Panc1 (cell line): ENCODE measurements at regions not wholly inside any gene's neighbourhood (a gene's known extent, or its start where the extent isn't known, plus 50 kb on each side); places are given as distances from the start of the nearest gene placed in this dataset.

Source experiments
- ATAC-seq: fragments of 200-7000 bp; cut with Tn5 transposase; 2 replicates; pipeline ENCODE4 v1.9.1; 2020; ENCODE audit warnings: mild to moderate bottlenecking, moderate library complexity
- BruUV-seq: library from RNA; stranded (reverse); fragments of 400-500 nt; replicated peaks from 2 replicates; lab custom pipeline; 2021; lab: Mats Ljungman, UMichigan
- CTCF ChIA-PET: fragments of 300-600 bp; sonication (Branson Sonifier 250); formaldehyde crosslinking; loops from one replicate; lab custom pipeline; 2022; ENCODE audit warnings: antibody characterized with exemption; lab: Charles Lee
- POLR2A ChIA-PET: fragments of 300-600 bp; sonication (Branson Sonifier 250); formaldehyde crosslinking; loops from one replicate; lab custom pipeline; 2022; ENCODE audit warnings: antibody characterized with exemption; lab: Charles Lee
- DNase-seq: peaks from one replicate; pipeline ENCODE4 v3.0.0-alpha.2; 2010; ENCODE audit warnings: low read depth, low spot score
- H3K27ac ChIP-seq: 2 replicates; pipeline ENCODE4 v1.5.1; 2011; ENCODE audit warnings: mild to moderate bottlenecking, low read length, inconsistent platforms
- H3K27me3 ChIP-seq: fragments of 200-500 bp; sonication (Bioruptor generic); 2 replicates; pipeline ENCODE4 v1.6.0; 2014; ENCODE audit warnings: low read length, inconsistent platforms; ENCODE audit not compliant: control insufficient read depth, insufficient read depth
- H3K36me3 ChIP-seq: fragments of 200-500 bp; sonication (Bioruptor generic); 2 replicates; pipeline ENCODE4 v1.5.1; 2014; ENCODE audit warnings: inconsistent platforms, mild to moderate bottlenecking, low read length, moderate library complexity; ENCODE audit not compliant: control insufficient read depth, insufficient read depth
- H3K4me1 ChIP-seq: 2 replicates; pipeline ENCODE4 v1.5.1; 2011; ENCODE audit warnings: inconsistent platforms, mild to moderate bottlenecking, low read length, moderate library complexity; ENCODE audit not compliant: control insufficient read depth, insufficient read depth
- H3K4me3 ChIP-seq, 2 experiments: 2 replicates each; pipeline ENCODE4 v1.5.1; 2011 to 2012; ENCODE audit warnings: low read depth in 2 of 2, low read length in 2 of 2, mild to moderate bottlenecking in 2 of 2, inconsistent platforms in 1 of 2, moderate library complexity in 1 of 2
- H3K9me3 ChIP-seq: fragments of 200-500 bp; sonication (Bioruptor generic); 2 replicates; pipeline ENCODE4 v1.5.1; 2014; ENCODE audit warnings: low read depth, mild to moderate bottlenecking, inconsistent platforms, low read length, moderate library complexity; ENCODE audit not compliant: control insufficient read depth, insufficient read depth
- POLR2AphosphoS5 ChIP-seq: IDR thresholded peaks from 2 replicates; pipeline ENCODE4 v1.6.1; 2012; ENCODE audit warnings: mild to moderate bottlenecking, low read depth, low read length, moderate library complexity
- SIN3A ChIP-seq: IDR thresholded peaks from 2 replicates; pipeline ENCODE4 v1.6.1; 2012; ENCODE audit warnings: low read depth, mild to moderate bottlenecking, low read length, moderate library complexity, borderline replicate concordance; ENCODE audit not compliant: insufficient read depth
- TCF7L2 ChIP-seq: IDR thresholded peaks from 2 replicates; pipeline ENCODE4 v1.6.1; 2011; ENCODE audit warnings: mild to moderate bottlenecking, low read depth, low read length, inconsistent platforms
- in situ Hi-C: cut with HindIII; loops from 2 replicates; pipeline ENCODE4 v1.10.0; 2016; ENCODE audit warnings: low sequenced_read_pairs, low pct_unique_long_range_greater_than_20kb
- intact Hi-C: fragments of 100-400 bp; cut with micrococcal nuclease; formaldehyde crosslinking; loops from one replicate; pipeline ENCODE4 v1.10.0; 2022; ENCODE audit not compliant: unreplicated experiment
- TF ChIP-seq, protein P1 (sequence below), 2 experiments: IDR thresholded peaks; 2 replicates each; pipeline ENCODE4 v1.6.1; 2011 to 2012; ENCODE audit warnings: low read depth in 2 of 2, control low read depth in 1 of 2, low read length in 1 of 2, mild to moderate bottlenecking in 1 of 2, moderate library complexity in 1 of 2; ENCODE audit not compliant: insufficient read depth in 1 of 2
- TF ChIP-seq, protein P2 (sequence below): fragments of 450-650 bp; IDR thresholded peaks from 2 replicates; pipeline ENCODE4 v1.5.1; 2017; ENCODE audit warnings: mild to moderate bottlenecking

DNA sequence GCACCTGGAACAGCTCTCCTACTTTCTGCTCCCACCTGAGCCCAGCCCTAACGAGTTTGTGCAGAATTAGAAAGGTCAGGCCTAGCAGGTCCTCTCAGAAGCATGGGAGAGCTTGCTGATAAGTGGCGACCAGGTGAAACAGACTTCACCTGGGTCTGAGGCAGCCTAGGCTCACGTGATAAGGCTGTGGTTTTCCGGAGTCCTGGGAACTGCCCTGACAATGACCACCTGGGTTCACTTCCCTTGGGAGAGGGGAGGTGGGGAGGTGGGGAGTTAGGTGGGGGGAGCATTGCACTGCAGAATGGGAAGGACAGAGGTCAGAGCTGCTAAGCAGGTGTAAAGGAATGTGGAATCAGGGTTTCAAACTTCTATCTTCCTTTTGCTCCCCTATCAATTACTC lies 152.9 kb upstream of the MAP1B start:
- Histone ChIP-seq H3K36me3 (no peaks in the 10 kb centered on the region), H3K4me1 (no peaks in the 10 kb centered on the region), H3K27ac (no peak overlapping the region), H3K9me3 (no peaks in the 10 kb centered on the region), H3K27me3 (peaks cover 4% of the 10 kb centered on the region; the same call in 1 of the 2 replicates), H3K4me3 (no peak overlapping the region)
- ATAC-seq, result no peak
- intact Hi-C loops (no loop called here), in situ Hi-C loops (no loop called here)
- ChIA-PET CTCF (no interaction called here), POLR2A (no interaction called here)
- BruUV-seq, result no TSS peak
- no peak for DNase-seq
- TF ChIP-seq, protein P1, sequence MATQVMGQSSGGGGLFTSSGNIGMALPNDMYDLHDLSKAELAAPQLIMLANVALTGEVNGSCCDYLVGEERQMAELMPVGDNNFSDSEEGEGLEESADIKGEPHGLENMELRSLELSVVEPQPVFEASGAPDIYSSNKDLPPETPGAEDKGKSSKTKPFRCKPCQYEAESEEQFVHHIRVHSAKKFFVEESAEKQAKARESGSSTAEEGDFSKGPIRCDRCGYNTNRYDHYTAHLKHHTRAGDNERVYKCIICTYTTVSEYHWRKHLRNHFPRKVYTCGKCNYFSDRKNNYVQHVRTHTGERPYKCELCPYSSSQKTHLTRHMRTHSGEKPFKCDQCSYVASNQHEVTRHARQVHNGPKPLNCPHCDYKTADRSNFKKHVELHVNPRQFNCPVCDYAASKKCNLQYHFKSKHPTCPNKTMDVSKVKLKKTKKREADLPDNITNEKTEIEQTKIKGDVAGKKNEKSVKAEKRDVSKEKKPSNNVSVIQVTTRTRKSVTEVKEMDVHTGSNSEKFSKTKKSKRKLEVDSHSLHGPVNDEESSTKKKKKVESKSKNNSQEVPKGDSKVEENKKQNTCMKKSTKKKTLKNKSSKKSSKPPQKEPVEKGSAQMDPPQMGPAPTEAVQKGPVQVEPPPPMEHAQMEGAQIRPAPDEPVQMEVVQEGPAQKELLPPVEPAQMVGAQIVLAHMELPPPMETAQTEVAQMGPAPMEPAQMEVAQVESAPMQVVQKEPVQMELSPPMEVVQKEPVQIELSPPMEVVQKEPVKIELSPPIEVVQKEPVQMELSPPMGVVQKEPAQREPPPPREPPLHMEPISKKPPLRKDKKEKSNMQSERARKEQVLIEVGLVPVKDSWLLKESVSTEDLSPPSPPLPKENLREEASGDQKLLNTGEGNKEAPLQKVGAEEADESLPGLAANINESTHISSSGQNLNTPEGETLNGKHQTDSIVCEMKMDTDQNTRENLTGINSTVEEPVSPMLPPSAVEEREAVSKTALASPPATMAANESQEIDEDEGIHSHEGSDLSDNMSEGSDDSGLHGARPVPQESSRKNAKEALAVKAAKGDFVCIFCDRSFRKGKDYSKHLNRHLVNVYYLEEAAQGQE (IDR thresholded peaks at IDR 0.05; ENCODE audit: insufficient read depth in 1 of 2, low read depth in 2 of 2, low read length in 1 of 2), result no peak
- TF ChIP-seq SIN3A (no peak), POLR2AphosphoS5 (no peak), TCF7L2 (no peak)
- TF ChIP-seq, protein P2, sequence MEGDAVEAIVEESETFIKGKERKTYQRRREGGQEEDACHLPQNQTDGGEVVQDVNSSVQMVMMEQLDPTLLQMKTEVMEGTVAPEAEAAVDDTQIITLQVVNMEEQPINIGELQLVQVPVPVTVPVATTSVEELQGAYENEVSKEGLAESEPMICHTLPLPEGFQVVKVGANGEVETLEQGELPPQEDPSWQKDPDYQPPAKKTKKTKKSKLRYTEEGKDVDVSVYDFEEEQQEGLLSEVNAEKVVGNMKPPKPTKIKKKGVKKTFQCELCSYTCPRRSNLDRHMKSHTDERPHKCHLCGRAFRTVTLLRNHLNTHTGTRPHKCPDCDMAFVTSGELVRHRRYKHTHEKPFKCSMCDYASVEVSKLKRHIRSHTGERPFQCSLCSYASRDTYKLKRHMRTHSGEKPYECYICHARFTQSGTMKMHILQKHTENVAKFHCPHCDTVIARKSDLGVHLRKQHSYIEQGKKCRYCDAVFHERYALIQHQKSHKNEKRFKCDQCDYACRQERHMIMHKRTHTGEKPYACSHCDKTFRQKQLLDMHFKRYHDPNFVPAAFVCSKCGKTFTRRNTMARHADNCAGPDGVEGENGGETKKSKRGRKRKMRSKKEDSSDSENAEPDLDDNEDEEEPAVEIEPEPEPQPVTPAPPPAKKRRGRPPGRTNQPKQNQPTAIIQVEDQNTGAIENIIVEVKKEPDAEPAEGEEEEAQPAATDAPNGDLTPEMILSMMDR, result no peak

DNA sequence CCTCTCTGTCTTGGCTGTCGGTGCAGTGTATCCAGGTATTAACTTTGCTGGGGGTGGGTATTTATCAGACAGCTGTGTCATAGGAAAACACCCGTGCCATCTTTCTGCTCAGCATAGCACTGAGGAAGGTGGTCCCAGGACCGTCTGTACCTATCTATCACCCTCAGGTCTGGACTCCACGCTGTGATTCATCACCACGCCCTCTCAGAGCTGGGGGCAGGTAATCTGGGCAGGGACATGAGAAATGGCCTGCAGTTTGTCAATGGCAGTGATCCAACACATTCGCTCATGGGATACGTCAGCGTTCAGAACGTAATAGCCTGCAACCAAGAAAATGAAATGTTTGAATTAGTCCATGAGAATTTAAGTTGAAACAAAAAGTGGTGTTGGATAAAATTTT lies 151.6 kb upstream of the MAP1B start:
- POLR2A ChIA-PET, result no interaction called here
- Histone ChIP-seq H3K36me3 (no peaks in the 10 kb centered on the region), H3K27ac (no peak overlapping the region), H3K4me3 (no peak overlapping the region), H3K27me3 (peaks cover 5% of the 10 kb centered on the region; the same call in 1 of the 2 replicates), H3K4me1 (no peaks in the 10 kb centered on the region), H3K9me3 (no peaks in the 10 kb centered on the region)
- in situ Hi-C loops, result no loop called here
- BruUV-seq, result no TSS peak
- ATAC-seq, result no peak
- TF ChIP-seq, protein P1 (IDR thresholded peaks at IDR 0.05; ENCODE audit: insufficient read depth in 1 of 2, low read depth in 2 of 2, low read length in 1 of 2), result no peak
- TF ChIP-seq POLR2AphosphoS5 (no peak), TCF7L2 (no peak), SIN3A (no peak)
- TF ChIP-seq, protein P2, result no peak
- DNase-seq, result no peak
- CTCF ChIA-PET, result no interaction called here
- intact Hi-C loops, result no loop called here
